ENCODE measurements at regions not wholly inside any gene's neighbourhood (a gene's known extent, or its start where the extent isn't known, plus 50 kb on each side); places are given as distances from the start of the nearest gene placed in this dataset.

DNA sequence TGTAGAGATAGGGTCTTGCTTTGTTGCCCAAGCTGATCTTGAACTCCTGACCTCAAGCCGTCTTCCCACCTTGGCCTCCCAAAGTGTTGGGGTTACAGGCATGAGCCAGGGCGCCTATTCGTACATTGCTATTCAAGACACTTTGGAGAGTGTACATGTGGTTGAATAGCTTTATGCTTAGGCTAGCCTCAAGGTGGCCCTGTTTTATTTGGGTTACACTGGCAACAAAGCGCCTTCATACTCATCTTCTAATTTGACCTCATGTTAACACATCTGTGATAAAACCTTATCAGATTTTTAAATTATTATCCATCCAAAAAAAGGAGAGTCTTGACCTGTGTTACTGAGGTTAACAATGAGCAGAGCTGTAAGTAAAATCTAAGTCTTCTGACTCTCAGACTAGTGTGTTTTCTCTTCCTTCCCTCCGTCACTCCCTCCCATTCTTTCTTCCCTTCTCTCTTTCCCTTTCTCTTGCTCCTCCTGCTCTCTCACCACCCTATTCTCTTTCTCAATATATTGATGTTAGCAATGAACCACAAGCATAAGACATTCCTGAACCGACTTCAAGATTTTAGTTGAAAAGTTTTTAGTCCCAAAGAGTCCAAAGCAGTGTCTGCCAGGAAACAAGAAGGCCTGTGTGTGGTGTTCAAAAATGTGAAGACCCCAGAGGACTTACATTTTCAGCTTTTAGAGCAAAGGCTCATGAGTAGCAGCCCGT lies 603.7 kb upstream of the CFAP20DC start:
- no peak for DNase-seq (ENCODE audit: low read depth in 2 of 2, low spot score in 1 of 2)

- no peak for DNase-seq (ENCODE audit: low read depth in 2 of 2, low spot score in 1 of 2)
These were observed 594.9 kb upstream of the CFAP20DC start for GRCh38 chr3:59644479-59645402.

DNA sequence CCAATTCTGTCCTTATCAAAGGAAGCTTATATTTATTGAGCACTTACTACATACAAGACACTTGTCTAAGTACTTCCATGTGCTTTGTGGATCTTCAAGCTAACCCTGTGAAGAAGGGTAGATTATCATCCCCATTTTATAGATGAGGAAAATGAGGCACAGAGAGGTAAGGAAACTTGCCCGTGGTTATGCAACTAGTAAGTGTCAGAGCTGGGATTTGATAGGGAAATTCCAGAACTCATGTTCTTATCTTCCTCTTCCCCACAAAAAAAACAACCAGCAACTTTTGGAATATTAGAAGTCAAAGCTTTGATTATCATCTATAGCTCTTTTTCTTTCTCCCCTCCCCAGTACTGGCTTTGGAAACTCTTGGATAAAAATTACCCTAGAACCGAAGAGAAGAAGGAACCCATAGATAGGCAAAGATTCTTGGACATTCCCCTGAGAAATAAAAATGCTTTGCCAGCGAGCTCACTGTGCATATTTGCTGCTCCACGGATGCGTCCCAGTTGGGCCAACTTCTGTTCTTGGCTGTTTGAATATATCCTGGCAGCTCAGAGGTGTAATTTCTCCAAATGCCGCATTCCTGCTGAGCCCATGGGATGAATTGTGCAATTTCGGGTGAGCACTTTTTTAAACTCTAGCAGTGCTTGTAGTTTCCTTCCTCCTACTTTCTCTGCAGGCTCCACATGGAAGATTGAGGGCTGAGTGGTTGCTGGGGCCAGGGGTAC lies 591.5 kb upstream of the CFAP20DC start:
- no peak for DNase-seq (ENCODE audit: low read depth in 2 of 2, low spot score in 1 of 2)

DNA sequence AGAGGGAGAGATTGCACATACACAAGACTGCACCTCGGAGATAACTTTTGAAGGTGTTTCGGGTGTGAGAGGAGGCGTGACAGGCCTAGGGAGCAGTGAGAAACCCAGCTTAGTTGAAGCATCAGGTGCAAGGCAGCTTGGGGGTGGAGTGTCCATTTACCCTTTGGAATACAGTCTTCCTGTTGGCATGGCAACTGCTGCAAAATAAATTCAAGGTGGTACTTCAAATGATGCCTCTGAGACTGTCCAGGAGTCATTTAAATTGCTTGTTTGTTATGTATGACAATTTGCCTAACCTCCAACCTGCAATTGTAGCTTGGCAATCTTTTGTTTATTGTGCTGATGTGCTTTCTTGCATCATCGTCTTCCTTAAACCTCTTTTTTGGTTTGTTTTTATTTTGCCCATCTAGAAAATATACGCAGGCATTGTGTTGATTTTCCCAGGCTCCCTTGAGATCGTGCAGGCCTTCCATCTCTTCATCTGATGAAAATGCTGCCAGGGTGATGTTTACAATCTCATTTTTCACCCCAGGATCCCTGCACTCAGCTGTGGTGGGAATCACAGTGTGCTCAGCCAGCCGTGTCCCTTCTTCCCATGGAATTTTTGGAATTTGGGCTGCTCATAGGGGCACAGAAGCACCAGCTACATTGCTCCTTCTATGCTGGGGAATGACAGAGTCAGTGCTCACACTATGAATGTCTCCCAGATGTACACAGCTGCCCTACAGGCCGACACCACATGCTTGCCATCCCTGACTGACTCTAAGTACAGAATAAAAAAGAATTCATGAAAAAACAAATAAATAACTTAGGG lies 583.1 kb upstream of the CFAP20DC start:
- no peak for DNase-seq (ENCODE audit: low read depth in 2 of 2, low spot score in 1 of 2)

DNA sequence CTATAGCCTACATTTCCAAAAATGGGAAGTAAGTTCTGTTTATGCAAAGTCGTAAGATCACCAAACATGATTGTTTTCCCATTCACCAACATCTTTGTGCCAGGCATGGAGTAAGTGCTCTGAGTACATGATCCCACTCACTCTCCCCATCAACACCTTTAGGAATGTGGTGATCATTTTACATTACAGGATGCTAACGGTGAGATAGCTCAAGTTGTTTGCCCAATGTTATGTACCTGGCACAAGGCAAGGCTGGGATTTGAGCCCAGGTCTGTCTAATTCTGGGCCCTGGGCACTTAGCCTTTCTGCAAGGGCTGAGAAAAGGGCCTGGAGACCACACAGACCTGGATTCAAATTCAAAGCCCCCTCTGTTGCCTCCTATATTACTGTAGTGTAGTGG lies 581.7 kb upstream of the CFAP20DC start:
- no peak for DNase-seq (ENCODE audit: low read depth in 2 of 2, low spot score in 1 of 2)

GRCh38 chr3:59621037-59621436 lies 571.2 kb upstream of the CFAP20DC start:
- DNase-seq (ENCODE audit: low read depth in 2 of 2, low spot score in 1 of 2): no peak

- DNase-seq (ENCODE audit: low read depth in 2 of 2, low spot score in 1 of 2): no peak
These were observed 570.5 kb upstream of the CFAP20DC start for GRCh38 chr3:59620325-59620724.

GRCh38 chr3:59612444-59612715 lies 562.6 kb upstream of the CFAP20DC start:
- DNase-seq (ENCODE audit: low read depth in 2 of 2, low spot score in 1 of 2): no peak

- no peak for DNase-seq (ENCODE audit: low read depth in 2 of 2, low spot score in 1 of 2)
These were observed 562.0 kb upstream of the CFAP20DC start for GRCh38 chr3:59611649-59612443.

DNA sequence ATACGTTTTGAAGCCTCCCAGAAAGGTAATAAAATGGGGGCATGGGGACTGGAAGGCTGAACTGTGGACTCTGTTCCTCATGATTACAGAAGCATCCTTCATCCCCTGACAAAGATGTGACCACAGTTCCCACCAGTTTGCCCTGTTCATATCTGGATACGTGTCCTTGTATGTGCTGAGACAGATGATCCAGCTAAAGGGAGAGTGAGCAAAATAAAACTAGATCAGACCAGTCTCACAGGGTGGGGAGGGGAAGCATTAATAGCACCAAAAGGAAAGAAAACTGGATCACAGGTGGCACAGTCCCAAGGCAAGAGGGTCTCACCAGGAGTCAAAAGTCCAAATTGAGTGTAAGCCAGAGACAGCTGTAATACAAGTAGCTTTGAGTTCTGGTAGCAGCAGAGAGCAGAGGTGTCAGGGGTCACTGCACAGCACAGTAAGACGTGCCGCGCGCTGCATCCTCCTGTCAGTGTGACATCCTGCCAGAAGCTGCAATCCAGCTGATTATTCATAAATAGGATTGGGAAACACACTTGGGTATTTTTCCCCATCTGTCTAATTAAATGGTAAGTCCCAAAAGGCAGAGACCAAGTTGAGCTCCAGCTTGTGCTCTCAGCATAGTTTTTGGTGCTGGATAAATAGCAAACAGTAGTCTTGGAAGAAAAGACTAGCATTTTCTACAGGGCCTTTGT lies 560.0 kb upstream of the CFAP20DC start:
- no peak for DNase-seq (ENCODE audit: low read depth in 2 of 2, low spot score in 1 of 2)

- DNase-seq (ENCODE audit: low read depth in 2 of 2, low spot score in 1 of 2): no peak
These were observed 558.5 kb upstream of the CFAP20DC start for GRCh38 chr3:59608356-59608755.

- DNase-seq (ENCODE audit: low read depth in 2 of 2, low spot score in 1 of 2): no peak
These were observed 557.8 kb upstream of the CFAP20DC start for GRCh38 chr3:59607656-59608055.

- no peak for DNase-seq (ENCODE audit: low read depth in 2 of 2, low spot score in 1 of 2)
These were observed 556.9 kb upstream of the CFAP20DC start for GRCh38 chr3:59606638-59607266.

DNA sequence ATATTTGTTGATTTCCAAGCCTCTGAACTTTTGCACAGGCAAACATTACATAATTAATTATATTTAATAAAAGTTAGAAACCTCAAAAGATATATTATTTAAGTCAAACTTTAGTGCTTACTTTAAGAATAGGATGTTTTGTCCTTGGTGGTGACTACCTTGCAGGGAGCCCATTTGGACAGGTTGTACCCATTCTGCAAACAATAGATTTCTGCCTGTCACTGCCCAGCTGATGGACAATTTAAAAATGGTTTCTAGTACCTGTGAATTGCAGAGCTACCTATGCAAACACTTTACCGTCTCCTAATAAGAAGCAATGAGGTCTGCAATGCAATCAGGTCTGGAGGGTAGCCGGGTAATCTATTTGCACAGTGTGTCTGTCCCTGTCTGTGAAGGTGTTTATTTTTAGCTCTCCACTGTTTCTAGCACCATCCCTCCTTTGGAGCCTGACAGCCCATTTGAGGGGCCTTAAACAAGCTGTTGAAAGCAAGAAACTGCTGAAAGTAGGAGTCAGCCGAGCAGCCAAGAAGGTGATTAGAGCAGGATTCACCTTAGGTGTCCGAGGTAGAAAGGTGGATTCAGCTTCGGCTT lies 556.2 kb upstream of the CFAP20DC start:
- DNase-seq (ENCODE audit: low read depth in 2 of 2, low spot score in 1 of 2): no peak

- no peak for DNase-seq (ENCODE audit: low read depth in 2 of 2, low spot score in 1 of 2)
These were observed 555.5 kb upstream of the CFAP20DC start for GRCh38 chr3:59605318-59605717.

DNA sequence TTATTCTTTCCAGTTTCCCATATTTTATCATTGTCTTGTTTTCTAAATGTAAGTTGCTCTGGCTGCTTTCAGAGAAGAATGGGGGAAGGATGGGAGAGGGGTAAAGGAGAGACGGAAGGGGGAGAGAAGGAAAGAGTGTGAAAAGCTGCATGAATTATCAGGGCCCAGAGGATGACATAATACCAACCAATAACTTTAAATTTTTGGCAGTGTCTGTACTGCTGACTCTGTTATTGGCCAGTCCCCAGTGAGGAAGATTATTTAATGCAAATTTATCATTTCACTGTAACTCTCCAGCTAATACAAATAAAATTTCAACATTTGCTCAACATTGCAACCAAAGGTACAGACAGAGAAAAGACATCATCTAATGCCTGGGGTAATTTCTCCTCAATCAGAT lies 551.7 kb upstream of the CFAP20DC start:
- no peak for DNase-seq (ENCODE audit: low read depth in 2 of 2, low spot score in 1 of 2)

GRCh38 chr3:59600631-59601030 lies 550.8 kb upstream of the CFAP20DC start:
- no peak for DNase-seq (ENCODE audit: low read depth in 2 of 2, low spot score in 1 of 2)

DNA sequence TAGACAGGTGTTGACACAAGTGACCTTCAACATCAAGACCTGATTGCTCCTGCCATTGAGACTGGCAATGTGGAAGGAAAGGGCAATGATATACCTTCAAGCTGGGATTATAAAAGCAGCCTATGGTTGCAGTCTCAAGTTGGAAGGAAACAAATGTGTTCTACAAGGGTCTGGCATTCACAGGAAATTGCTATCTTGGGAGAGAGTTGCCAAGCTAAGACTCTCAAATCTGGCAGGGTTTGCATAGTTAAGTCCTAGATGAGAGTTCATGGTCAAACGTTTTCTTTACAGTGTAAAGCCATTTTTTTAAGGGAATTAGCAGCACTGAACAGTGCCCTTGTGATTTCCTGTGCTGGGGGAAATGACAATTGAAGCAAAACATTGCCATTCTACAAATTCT lies 546.9 kb upstream of the CFAP20DC start:
- DNase-seq (ENCODE audit: low read depth in 2 of 2, low spot score in 1 of 2): no peak

DNA sequence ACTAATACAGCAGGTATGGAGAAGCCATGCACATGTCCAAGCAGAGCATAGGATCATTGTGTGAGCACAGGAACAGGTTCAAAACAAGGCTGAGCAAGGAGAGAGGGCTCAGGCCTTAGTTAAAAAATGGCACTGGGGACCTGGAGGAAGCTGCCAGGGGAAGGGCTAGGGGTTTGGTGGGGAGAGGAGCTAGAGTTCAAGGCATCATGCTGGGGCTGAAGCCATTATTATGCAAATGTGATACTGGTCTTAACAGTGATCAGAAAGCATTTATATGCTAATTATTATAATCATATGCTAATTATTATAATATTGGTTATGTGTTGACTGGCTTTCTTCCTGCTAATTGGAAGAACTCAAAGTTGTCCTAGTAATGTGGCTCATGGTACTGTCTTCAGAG lies 546.0 kb upstream of the CFAP20DC start:
- DNase-seq (ENCODE audit: low read depth in 2 of 2, low spot score in 1 of 2): no peak

Measured in stimulated activated CD8-positive, alpha-beta memory T cell treated with anti-CD3 and anti-CD28 coated beads, Interleukin-4, amount 100 ng/mL, for 1 hour (primary cell).